GF-D8 (cell line): ENCODE measurements at regions not wholly inside any gene's neighbourhood (a gene's known extent, or its start where the extent isn't known, plus 50 kb on each side); places are given as distances from the start of the nearest gene placed in this dataset.

ENCODE experiments used
- DNase-seq: peaks from one replicate; lab custom pipeline; 2025; lab: John Stamatoyannopoulos, UW

- DNase-seq = no peak
These were observed 1079.5 kb downstream of the IGSF11 start for GRCh38 chr3:117955196-117955595.

DNA sequence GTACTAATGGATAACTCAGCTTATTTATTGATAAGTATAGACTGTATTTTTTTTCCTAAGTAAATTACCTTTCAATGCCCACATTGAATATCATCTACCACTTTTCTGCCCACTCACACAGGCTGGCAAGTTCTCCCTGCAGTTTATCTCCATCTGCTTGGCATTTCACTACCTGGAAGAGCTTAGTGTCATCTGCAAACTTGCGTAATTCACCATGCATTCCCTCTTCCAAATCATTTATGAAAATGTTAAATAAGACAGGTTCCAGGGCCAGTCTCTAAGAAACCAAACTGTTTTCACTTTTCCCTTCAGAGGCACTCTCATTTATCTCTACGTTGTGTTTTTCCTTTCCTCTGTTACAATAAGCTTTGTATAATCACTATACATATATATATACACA, 1076.6 kb downstream of the IGSF11 start:
- no peak for DNase-seq

DNA sequence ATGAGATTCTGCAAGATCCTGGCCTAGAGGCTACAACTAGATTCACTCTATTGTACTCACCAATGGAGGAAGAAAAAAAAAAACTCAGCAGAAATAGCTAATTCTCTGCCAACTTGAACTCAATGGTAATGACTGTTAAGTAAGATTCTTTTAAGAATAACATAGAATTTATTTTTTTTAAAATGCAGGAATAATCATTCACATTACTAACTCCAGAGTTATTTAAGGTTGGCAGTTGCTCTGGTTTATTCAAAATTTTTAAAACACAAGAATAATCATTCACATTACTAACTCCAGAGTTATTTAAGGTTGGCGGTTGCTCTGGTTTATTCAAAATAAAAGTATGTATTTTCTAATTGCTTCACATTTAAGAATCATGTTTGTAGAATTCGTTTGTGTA, 1071.9 kb downstream of the IGSF11 start:
- DNase-seq = no peak

- DNase-seq = no peak
These were observed 1070.8 kb downstream of the IGSF11 start for GRCh38 chr3:117963858-117964257.

DNA sequence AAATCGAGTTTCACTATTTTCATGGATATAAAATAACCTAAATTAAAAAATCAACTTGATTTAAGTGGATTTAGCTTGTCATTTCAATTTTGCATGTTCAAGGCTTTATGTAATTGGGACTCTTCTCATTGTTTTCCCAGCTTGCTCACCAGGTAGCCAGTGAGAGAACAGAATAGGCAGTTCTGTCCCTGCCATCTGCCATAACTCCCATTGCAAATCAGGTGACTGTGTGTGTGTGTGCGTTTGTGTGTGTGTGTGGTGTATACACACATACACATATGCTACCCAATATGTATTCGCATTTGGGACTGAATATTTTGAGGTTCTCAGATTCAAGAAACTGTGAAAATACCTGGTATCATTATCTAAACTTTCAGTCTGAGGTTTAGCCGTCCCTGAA, 1069.8 kb downstream of the IGSF11 start:
- DNase-seq = no peak

- DNase-seq = no peak
These were observed 1057.0 kb downstream of the IGSF11 start for GRCh38 chr3:117977504-117978228.

DNA sequence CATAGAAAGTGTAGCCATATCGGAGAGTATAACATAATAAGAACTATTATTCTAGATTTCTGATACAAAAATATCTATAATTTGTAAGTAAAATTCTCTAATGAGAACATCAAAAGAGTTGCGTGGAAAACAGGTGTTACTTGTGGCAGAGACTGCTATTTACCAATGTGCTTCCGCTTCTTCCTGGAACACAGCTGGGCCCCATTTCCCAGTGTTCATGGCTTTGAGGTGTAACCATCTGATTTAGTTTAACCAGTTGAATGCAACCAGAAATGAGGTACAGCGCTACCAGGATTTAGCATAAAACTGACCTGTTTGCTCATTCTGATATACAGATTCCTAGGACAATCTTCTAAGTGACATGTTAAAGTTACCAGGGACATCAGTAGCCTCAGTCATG, 1055.2 kb downstream of the IGSF11 start:
- DNase-seq = no peak

- no peak for DNase-seq
These were observed 1047.4 kb downstream of the IGSF11 start for GRCh38 chr3:117987256-117987655.

GRCh38 chr3:117989982-117990381, 1044.7 kb downstream of the IGSF11 start:
- no peak for DNase-seq

DNA sequence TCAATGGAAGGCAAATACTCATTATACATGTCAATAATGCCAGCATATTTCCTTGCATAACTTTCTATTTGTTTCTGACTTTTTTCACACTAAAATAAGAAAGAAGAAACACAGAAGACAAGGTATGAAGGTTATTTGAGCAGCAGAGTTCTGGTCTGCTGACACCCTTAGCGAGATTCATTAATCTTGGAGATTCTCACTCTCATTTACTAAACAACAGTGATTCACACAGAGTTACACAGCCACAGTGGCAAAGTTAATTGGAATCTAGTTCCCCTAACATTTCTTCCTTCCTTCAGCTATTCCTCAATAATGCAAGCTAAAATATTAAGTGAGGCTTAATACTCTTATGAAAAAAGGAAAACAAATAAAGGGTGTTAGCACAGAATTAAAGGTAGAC, 1044.0 kb downstream of the IGSF11 start:
- no peak for DNase-seq

GRCh38 chr3:117995842-117996437, 1038.7 kb downstream of the IGSF11 start:
- DNase-seq = no peak

- no peak for DNase-seq
These were observed 1037.2 kb downstream of the IGSF11 start for GRCh38 chr3:117997201-117998049.

GRCh38 chr3:117998071-117998470, 1036.6 kb downstream of the IGSF11 start:
- no peak for DNase-seq

DNA sequence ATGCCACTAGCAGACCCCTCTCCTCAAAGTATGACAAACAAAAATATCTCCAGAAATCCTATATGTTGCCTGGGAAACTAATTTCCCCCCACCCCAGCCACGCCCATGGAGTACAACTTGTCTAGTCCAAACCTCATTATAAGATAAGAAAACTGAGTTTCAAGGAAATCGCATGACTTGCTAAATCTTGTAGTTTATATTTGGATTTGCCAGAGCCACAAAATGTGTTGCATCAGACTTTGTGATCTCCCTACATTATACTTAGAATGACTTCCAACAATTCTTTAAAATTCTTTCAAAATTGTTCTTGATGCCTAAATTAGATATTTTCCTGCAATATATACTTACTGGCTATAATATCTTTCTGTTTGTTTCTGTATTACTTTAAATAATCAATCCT, 1034.4 kb downstream of the IGSF11 start:
- no peak for DNase-seq

GRCh38 chr3:118001380-118001779, 1033.3 kb downstream of the IGSF11 start:
- no peak for DNase-seq

DNA sequence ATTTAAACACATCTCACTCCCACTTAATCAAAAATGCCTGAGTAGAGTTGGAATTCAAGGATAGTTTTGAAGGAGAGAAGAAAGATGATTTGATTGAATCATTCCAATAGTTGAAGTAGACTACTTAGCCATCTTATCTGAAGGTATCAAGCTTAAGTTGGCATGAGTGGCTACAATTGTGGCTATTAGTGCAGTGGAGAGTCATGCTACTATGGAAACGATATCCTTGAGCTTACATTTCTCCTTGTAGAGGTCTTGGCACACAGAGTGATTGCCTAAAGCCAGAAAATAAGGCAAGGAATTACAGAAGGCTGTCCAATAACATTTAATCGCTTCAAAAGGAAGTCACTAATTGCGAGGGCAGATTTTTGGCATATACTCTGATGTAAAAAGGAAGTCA, 1022.7 kb downstream of the IGSF11 start:
- DNase-seq = no peak

- DNase-seq = no peak
These were observed 1005.6 kb downstream of the IGSF11 start for GRCh38 chr3:118029049-118029448.

DNA sequence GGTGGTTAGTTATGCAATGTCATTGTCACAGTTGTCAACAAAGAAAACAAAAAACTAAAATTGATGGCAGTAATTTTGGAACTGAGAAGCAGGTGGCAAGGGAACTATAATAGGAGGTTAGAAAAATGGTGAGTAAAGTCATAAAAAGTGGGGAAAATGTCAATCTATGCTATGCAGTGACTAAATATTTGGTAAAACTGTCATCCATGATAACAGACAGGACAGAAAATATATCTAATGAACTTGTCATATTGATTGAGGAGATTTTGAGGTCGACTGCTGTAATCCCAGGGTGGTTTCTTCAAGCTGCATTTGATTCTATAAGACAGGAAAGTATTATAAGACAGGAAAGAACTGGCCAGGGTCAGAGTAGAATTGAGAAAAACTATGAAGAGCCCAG, 998.4 kb downstream of the IGSF11 start:
- no peak for DNase-seq

DNA sequence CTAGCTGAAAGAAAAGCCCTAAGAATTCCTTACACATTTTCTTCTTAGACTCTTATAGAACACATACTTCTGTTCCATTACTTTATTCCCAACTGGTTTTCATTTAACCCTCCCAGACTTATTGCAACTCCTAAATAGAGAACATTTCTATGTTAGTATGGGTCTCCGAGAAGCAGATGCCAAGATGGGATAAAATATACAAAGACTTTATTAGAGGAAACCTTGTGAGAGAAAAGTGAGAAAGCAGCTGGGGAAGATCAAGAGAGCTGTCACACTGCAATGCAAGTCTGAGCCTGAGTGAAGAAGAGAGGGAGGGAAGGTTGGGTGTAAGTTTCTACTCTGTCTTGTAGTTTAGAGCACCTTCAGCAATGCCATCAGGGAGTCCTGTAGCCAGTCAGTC, 979.3 kb downstream of the IGSF11 start:
- no peak for DNase-seq

DNA sequence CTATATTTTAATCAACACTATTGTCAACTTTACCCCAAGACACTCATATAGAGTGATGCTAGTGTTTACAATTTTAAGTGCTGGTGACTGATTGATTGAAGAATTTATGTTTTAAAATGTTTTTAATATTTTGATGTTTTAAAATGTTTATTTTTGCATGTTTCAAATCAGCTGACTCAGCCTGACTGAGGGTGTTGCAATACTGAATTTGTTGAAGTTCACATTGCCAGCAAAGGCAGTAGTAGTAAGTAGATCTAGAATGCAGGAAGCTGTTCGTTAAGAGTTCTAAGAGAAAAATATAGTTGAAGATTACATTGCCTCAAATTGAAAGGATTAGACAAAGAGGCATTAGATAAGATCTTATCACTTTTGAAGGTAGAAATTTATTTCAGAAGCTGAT, 977.6 kb downstream of the IGSF11 start:
- DNase-seq = no peak

- DNase-seq = no peak
These were observed 975.5 kb downstream of the IGSF11 start for GRCh38 chr3:118059096-118059495.

DNA sequence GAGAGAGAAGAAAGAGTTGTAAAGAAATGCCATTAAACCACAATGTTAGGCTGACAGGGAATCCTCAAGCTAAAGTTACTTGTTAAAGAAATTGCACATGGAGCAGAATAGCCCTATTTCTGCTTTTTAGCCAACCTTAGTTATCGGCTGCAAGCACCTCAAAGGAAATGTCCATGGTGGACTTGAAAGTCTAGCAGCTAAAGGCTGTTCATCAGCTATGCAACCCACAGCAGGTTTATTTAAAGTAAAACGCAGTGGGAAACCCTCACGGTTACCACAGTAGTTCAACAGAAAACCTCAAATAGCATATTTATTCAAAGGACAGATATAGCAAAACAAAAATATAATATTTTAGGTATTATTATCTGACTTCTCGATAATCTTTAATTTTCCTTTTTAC, 967.2 kb downstream of the IGSF11 start:
- DNase-seq = no peak

GRCh38 chr3:118075873-118076272, 958.8 kb downstream of the IGSF11 start:
- DNase-seq = no peak
